ENCODE measurements at regions not wholly inside any gene's neighbourhood (a gene's known extent, or its start where the extent isn't known, plus 50 kb on each side); places are given as distances from the start of the nearest gene placed in this dataset.

DNA sequence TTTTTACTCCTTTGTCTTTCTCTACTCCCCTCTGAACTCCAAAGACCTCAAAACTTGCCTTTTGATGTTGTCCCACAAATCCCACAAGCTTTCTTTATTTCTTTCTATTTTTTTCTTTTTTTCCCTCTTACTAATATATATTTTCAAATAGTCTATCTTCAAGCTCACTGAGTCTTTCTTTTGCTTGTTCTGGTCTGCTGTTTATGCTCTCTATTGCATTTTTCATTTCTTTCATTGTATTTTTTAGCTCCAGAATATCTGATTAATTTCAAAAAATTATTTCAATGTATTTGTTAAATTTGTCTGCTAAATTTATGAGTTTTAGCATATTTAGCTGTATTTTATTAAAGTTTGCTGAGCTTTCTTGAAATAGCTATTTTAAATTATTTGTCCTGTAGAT, 223.3 kb upstream of the IRX1 start:
- H3K79me1 ChIP-seq (ENCODE audit: low read depth, low read length) = no peaks in the 10 kb centered on the region
- FAIRE-seq = no peak
- CTCF ChIA-PET (ENCODE audit: partially characterized antibody) = no interaction called here
- H3K27ac ChIP-seq (ENCODE audit: low read depth, low read length) = no peak overlapping the region
- H3K4ac ChIP-seq (replicated peaks; ENCODE audit: insufficient read length, low read depth, low read length) = no peak overlapping the region
- H3K79me2 ChIP-seq (ENCODE audit: control insufficient read depth in 1 of 2, insufficient read depth in 2 of 2, low read length in 2 of 2) = no peaks in the 10 kb centered on the region
- H2BK5ac ChIP-seq (ENCODE audit: low read depth, low read length) = no peak overlapping the region
- no peak overlapping the region for H2AK5ac ChIP-seq (ENCODE audit: low read depth, low read length)
- no peak overlapping the region for H3K23ac ChIP-seq (ENCODE audit: insufficient read length)
- H3K23me2 ChIP-seq (ENCODE audit: low read depth, low read length) = no peaks in the 10 kb centered on the region
- no peak overlapping the region for H3K9ac ChIP-seq (replicated peaks in 1 of 4; ENCODE audit: extremely low read depth in 1 of 4, low read depth in 3 of 4, low read length in 3 of 4)
- H4K91ac ChIP-seq (replicated peaks; ENCODE audit: insufficient read length, low read length) = no peak overlapping the region
- H3K27me3 ChIP-seq (replicated peaks in 1 of 4; ENCODE audit: control insufficient read depth in 3 of 4, extremely low read depth in 1 of 4, insufficient read depth in 3 of 4, low read length in 3 of 4) = no peaks in the 10 kb centered on the region
- no peaks in the 10 kb centered on the region for H3K4me1 ChIP-seq (replicated peaks in 1 of 4; ENCODE audit: control insufficient read depth in 3 of 4, insufficient read depth in 4 of 4, low read length in 3 of 4)
- DNase-seq (ENCODE audit: low read depth in 1 of 2, low spot score in 2 of 2) = no peak
- H3K18ac ChIP-seq (ENCODE audit: extremely low read depth, low read length) = no peak overlapping the region
- no peak overlapping the region for H2BK15ac ChIP-seq (ENCODE audit: low read length)
- no peak overlapping the region for H3K14ac ChIP-seq (ENCODE audit: insufficient read length)
- H2BK12ac ChIP-seq (ENCODE audit: low read depth, low read length) = no peak overlapping the region
- H2BK20ac ChIP-seq (ENCODE audit: low read length) = no peak overlapping the region
- H4K20me1 ChIP-seq (replicated peaks in 1 of 2; ENCODE audit: control insufficient read depth in 1 of 2, insufficient read depth in 2 of 2, low read length in 2 of 2) = no peaks in the 10 kb centered on the region
- no peaks in the 10 kb centered on the region for H3K36me3 ChIP-seq (ENCODE audit: control insufficient read depth in 2 of 4, insufficient read depth in 4 of 4, low read length in 3 of 4)
- H4K8ac ChIP-seq (ENCODE audit: extremely low read depth, insufficient read depth, low read length) = no peak overlapping the region
- H2BK120ac ChIP-seq (replicated peaks; ENCODE audit: low read depth, low read length) = no peak overlapping the region
- POLR2A ChIA-PET (ENCODE audit: partially characterized antibody) = interaction anchor here (0.7 kb wide), 1 partner anchor 638 kb away, joined by 3 read pairs; no protein-coding TSS in a partner anchor
- H3K9me3 ChIP-seq (ENCODE audit: insufficient read depth in 2 of 2, low read depth in 1 of 2, low read length in 1 of 2) = peaks cover 0 to 11% of the 10 kb centered on the region in 2 experiments; a peak in 1 of 4 replicates
- H2AFZ ChIP-seq (ENCODE audit: low read length) = no peak overlapping the region
- H3K4me2 ChIP-seq (ENCODE audit: insufficient read depth in 1 of 2, low read depth in 2 of 2, low read length in 2 of 2) = no peak overlapping the region
- H3K56ac ChIP-seq (replicated peaks; ENCODE audit: insufficient read length, low read depth, low read length) = no peak overlapping the region
- no peak overlapping the region for H3K4me3 ChIP-seq (ENCODE audit: extremely low read depth in 1 of 4, insufficient read depth in 2 of 4, low read depth in 3 of 4, low read length in 4 of 4)
- no peak overlapping the region for H4K5ac ChIP-seq (ENCODE audit: insufficient read length, low read depth, low read length)
- TF ChIP-seq CHD1 (IDR thresholded peaks at IDR 0.05; ENCODE audit: low read depth, low read length) (no peak), SUZ12 (IDR thresholded peaks at IDR 0.05; ENCODE audit: low read length) (no peak), CBX8 (IDR thresholded peaks at IDR 0.05; ENCODE audit: borderline replicate concordance, low read depth, low read length) (no peak), SRF (IDR thresholded peaks at IDR 0.05; ENCODE audit: low read depth, low read length) (no peak), FOSL1 (IDR thresholded peaks at IDR 0.05; ENCODE audit: insufficient read depth, low read depth, low read length) (no peak), POLR2A (IDR thresholded peaks at IDR 0.05; ENCODE audit: control extremely low read depth in 1 of 2, low read depth in 2 of 2, low read length in 2 of 2) (no peak), BACH1 (IDR thresholded peaks at IDR 0.05; ENCODE audit: low read length) (no peak), RXRA (IDR thresholded peaks at IDR 0.05; ENCODE audit: insufficient read depth, low read depth, low read length) (no peak), POU5F1 (IDR thresholded peaks at IDR 0.05; ENCODE audit: low read depth, low read length) (no peak), HDAC2 (IDR thresholded peaks at IDR 0.05; ENCODE audit: borderline replicate concordance in 1 of 2, low read depth in 2 of 2, low read length in 2 of 2) (no peak), TAF7 (optimal IDR thresholded peaks at IDR 0.05; ENCODE audit: borderline replicate concordance, low read depth, low read length) (no peak), SIN3A (conservative IDR thresholded peaks at IDR 0.05 in 1 of 2, IDR thresholded peaks at IDR 0.05 in 1 of 2; ENCODE audit: low read depth in 1 of 2, low read length in 2 of 2) (no peak)
- TF ChIP-seq, protein P1, sequence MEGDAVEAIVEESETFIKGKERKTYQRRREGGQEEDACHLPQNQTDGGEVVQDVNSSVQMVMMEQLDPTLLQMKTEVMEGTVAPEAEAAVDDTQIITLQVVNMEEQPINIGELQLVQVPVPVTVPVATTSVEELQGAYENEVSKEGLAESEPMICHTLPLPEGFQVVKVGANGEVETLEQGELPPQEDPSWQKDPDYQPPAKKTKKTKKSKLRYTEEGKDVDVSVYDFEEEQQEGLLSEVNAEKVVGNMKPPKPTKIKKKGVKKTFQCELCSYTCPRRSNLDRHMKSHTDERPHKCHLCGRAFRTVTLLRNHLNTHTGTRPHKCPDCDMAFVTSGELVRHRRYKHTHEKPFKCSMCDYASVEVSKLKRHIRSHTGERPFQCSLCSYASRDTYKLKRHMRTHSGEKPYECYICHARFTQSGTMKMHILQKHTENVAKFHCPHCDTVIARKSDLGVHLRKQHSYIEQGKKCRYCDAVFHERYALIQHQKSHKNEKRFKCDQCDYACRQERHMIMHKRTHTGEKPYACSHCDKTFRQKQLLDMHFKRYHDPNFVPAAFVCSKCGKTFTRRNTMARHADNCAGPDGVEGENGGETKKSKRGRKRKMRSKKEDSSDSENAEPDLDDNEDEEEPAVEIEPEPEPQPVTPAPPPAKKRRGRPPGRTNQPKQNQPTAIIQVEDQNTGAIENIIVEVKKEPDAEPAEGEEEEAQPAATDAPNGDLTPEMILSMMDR (IDR thresholded peaks at IDR 0.05; ENCODE audit: control extremely low read depth in 1 of 3, insufficient read depth in 1 of 3, low read depth in 1 of 3, low read length in 3 of 3) = no peak
